ENCODE measurements at regions not wholly inside any gene's neighbourhood (a gene's known extent, or its start where the extent isn't known, plus 50 kb on each side); places are given as distances from the start of the nearest gene placed in this dataset.

DNA sequence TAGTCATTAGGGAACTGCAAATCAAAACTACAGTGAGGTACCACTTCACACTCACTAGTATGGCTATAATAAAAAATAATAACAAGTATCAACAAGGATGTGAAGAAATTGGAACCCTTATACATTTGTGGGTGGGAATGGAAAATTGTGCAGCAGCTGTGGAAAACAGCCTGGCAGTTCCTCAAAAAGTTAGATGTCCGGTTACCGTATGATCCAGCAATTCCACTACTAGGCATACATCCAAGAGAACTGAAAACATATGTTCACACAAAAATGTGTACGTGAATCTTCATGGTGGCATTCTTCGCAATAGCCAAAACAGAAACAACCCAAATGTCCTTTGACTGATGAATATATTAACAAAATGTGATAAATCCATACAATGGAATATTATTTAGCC lies 187.9 kb upstream of the LYSMD4 start:
- H3K4me3 ChIP-seq, result no peak overlapping the region
- no peak overlapping the region for H3K27ac ChIP-seq

DNA sequence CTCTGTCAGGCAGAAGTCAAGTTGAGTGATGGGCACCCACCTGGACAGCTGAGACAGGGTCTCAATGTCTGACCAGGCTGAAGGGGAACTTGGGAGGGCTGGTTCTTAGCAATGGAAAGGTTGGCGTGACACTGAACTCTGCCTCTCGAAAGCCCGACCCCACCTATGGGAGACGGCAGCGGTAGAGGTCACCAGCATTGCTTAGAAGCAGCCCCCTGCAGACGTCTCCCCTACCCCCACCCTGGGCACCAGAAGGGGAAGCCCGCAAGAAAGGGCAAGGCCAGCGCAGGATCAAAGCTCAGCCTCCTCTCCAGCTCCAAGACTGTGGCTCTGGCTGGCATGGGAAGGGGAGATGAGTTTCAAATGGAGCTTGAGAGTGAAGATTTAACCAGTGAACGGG lies 184.8 kb upstream of the LYSMD4 start:
- no peak overlapping the region for H3K4me3 ChIP-seq
- no peak overlapping the region for H3K27ac ChIP-seq

DNA sequence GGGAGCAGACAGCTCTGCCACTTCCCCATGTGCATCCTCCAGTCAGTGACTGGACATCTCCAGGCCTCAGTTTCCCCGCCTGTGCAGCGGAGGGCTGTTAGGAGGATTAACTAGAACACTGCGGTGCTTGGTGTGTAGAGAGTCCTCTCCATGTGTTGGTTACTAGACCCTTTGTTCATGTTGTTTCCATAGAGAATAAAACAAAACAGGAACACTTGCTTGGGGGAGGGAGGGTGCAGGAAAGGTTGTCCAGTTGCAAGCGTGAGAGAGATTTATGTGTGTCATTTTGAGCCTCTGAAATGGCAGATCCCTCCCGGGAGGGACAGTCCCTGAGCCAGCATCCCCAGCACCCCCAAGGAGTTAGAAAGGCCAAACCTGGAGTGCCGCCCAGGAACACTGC lies 184.0 kb upstream of the LYSMD4 start:
- Histone ChIP-seq H3K27ac (no peak overlapping the region), H3K4me3 (no peak overlapping the region)

DNA sequence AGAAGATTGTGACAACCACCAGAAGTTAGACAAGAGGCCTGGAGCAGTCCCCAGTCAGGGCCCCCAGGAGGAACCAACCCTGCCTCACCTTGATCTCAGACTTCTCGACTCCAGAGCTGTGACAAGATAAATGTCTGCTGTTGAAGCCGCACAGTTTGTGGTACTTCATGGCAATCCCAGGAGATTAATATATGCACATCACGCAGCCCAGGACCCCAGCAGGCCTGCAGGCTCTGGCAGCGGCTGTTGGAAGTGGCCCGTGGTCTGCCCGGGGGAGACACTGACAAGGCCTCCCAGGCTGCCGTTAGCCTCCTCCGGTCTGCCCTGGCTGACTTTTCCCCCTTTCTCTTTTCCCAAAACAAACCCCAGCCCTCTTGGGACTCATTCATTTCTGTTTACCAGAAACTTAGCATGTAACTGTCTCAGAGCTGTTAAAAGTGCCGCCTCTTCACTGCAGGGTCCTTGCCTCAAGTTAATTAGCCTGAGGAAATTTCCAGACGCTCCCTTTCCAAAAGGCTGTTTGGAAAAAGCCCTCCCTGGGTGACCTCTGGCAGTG lies 183.5 kb upstream of the LYSMD4 start:
- Histone ChIP-seq H3K4me3 (no peak overlapping the region), H3K27ac (no peak overlapping the region)

GRCh38 chr15:99914723-99915122 lies 181.5 kb upstream of the LYSMD4 start:
- H3K4me3 ChIP-seq, result no peak overlapping the region
- H3K27ac ChIP-seq, result no peak overlapping the region

DNA sequence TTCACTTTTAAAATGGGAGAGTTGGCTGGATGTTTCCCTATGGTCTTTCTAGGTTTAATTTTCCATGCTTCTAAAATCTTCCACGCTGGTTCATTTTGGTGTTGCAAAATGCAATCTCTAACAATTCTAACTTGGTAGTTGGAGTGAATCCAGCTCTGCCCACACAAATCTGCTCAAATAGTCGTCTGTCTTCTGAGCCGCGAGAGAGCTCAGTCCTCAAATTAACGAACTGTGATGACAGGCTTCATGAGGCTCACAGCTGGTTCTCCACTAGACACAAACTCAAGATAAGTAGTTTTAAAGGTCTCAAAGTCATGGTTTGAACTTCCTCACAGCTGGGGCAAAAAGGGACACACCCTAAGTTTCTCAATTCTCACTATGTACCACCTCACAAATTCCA lies 178.6 kb upstream of the LYSMD4 start:
- Histone ChIP-seq H3K27ac (no peak overlapping the region), H3K4me3 (no peak overlapping the region)

DNA sequence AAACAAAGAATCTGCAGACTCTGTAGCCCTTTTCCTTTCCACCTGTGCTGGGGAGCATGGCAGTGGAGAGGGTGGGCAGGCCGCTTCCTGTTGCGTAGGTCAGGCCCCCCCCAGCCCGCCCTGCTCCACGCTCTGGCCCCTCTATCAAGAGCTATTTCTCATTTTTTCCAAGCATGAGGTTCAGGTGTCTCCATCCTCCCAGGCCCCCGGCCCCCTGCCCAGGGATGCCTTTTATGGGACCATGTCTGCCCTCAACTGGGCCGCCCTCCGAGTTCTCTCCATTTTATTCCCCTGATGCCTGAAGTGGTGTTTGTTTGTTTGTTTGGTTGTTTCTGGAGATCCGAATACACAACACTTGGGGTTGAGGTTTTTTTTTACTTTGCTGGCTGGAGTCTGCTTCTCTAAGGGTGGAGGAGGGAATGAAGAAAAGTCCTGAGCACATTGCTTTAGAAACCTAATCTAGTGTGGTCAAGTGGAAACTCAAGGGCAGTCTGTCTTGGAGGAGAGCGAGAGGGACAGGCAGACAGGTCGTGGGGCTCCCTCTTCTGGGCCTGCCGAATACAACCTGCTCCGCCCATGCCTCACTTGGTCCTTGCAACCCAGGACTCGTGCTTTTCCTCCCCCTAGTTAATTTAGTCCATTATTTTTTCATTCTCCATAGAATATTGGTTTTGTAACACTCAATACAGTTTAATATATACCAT lies 176.5 kb upstream of the LYSMD4 start:
- no peak overlapping the region for H3K4me3 ChIP-seq
- H3K27ac ChIP-seq, result no peak overlapping the region

- Histone ChIP-seq H3K4me3 (no peak overlapping the region), H3K27ac (no peak overlapping the region)
Observed at GRCh38 chr15:99907698-99908097, 174.5 kb upstream of the LYSMD4 start.

- no peak overlapping the region for H3K4me3 ChIP-seq
- peak overlapping the region in 1 of 21 experiments; percentile 29 for H3K27ac ChIP-seq
Observed at GRCh38 chr15:99906793-99907192, 173.6 kb upstream of the LYSMD4 start.

DNA sequence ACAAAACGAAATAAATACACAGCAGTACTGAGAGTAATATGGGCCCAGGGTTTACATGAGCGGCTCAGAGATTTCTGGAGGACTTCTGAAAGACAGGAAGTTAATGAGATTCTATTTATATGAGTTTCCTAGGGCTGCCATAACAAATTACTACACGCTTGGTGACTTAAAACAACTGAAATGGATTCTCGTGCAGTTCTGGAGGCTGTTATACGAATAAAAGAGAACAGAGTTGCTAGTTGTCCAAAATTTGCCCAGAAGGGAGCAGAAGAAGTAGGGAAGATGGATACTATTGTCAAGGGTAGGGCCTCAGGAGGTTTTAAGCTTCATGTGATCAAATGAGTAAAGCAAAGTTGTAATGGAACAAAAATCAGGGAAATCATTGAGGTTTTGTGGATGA lies 173.1 kb upstream of the LYSMD4 start:
- peak overlapping the region in 1 of 21 experiments; percentile 29 for H3K27ac ChIP-seq
- H3K4me3 ChIP-seq, result no peak overlapping the region

GRCh38 chr15:99902248-99902928 lies 169.2 kb upstream of the LYSMD4 start:
- Histone ChIP-seq H3K4me3 (no peak overlapping the region), H3K27ac (no peak overlapping the region)

DNA sequence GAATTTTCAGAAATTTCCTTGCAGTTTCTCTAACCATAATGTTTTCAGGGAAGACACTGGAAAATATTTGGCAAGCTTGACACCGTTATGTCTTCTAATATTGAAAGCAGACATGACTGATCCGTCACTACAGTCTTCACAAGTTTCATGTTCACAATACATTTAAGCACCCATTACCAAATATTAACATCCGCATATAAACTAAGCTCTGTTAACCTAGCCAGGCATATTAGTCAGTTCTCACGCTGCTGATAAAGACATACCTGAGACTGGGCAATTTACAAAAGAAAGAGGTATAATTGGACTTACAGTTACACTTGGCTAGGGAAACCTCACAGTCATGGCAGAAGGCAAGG lies 162.7 kb upstream of the LYSMD4 start:
- Histone ChIP-seq H3K27ac (no peak overlapping the region), H3K4me3 (no peak overlapping the region)

GRCh38 chr15:99895189-99895955 lies 162.1 kb upstream of the LYSMD4 start:
- no peak overlapping the region for H3K4me3 ChIP-seq
- H3K27ac ChIP-seq, result no peak overlapping the region

GRCh38 chr15:99878835-99879234 lies 145.6 kb upstream of the LYSMD4 start:
- H3K27ac ChIP-seq, result no peak overlapping the region
- H3K4me3 ChIP-seq, result no peak overlapping the region

GRCh38 chr15:99873451-99873850 lies 140.2 kb upstream of the LYSMD4 start:
- Histone ChIP-seq H3K27ac (no peak overlapping the region), H3K4me3 (no peak overlapping the region)

- Histone ChIP-seq H3K27ac (no peak overlapping the region), H3K4me3 (no peak overlapping the region)
Observed at GRCh38 chr15:99863550-99864198, 130.4 kb upstream of the LYSMD4 start.

DNA sequence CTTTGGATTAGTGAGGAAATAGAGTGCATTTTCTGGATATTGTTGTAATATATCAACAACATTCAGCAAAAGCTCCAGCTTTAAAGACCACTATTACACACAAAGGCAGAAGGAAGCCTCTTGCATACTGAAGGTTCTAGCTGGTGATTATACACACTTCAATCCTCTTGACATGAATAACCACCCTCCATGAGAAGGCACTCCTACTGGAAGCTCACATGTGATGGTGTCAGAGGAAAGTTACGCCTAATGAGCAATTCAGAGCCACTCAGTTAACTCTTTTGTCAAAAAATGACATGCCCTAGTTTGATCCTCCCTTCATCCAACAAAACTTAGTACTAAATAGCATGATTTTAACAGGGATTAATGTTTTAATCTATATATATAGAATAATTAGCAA lies 124.6 kb upstream of the LYSMD4 start:
- H3K4me3 ChIP-seq, result no peak overlapping the region
- H3K27ac ChIP-seq, result no peak overlapping the region

- no peak overlapping the region for H3K4me3 ChIP-seq
Observed at GRCh38 chr15:99850517-99850916, 117.3 kb upstream of the LYSMD4 start.

DNA sequence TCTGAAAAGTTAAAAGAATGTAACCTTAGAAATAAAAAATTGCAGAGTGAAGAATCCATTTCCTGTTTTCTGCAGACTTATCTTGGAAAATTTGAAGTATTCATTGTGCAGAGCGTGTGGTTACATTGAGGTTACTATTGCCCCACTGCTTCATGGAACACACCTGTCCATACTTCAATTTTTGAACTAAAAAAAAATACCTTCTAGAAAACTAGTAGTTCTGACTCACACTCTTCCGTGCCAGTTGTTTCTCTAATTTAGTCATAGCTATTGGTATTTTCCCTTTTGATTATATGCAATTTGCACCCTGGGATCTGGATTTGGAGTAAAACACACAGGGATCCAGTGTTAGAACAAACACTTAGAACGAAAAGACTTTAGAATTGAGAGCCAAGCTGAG lies 111.8 kb upstream of the LYSMD4 start:
- H3K27ac ChIP-seq, result no peak overlapping the region

More at GRCh38 chr15:99850517-99850916, 117.3 kb upstream of the LYSMD4 start:
- no peak overlapping the region for H3K27ac ChIP-seq

DNA sequence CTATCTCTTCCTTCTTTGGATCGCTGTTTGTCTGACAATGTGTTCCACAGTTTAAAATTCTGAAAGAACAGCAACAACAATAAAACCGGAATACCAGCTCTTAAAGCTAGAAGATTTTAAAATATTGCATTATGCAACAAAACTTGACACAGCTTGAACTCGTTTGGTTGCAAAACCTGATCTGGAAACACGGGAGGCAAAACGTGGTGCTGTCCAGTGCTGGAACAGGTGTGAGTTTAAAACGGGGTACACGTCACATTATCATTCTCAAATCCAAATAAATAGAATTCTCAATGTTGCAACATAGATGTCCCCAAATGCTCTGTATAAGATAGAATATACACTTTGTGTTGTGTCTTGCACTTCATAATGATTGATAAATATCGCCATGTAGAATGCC lies 110.9 kb upstream of the LYSMD4 start:
- no peak overlapping the region for H3K4me3 ChIP-seq

More for the DNA sequence above, 111.8 kb upstream of the LYSMD4 start:
- no peak overlapping the region for H3K4me3 ChIP-seq

More for the DNA sequence above, 110.9 kb upstream of the LYSMD4 start:
- no peak overlapping the region for H3K27ac ChIP-seq
